ENCODE measurements at regions not wholly inside any gene's neighbourhood (a gene's known extent, or its start where the extent isn't known, plus 50 kb on each side); places are given as distances from the start of the nearest gene placed in this dataset.
"Not testable (repeated sequence)": the region's sequence is repeated elsewhere in the genome, so short reads cannot be mapped to it uniquely, and the experiment has no call there.

- no peak for TF ChIP-seq POLR2AphosphoS5 (IDR thresholded peaks at IDR 0.05)
- no peak for TF ChIP-seq POLR2A (IDR thresholded peaks at IDR 0.05)
- TF ChIP-seq CTCF (IDR thresholded peaks at IDR 0.05 in 8 of 11, conservative IDR thresholded peaks at IDR 0.05 in 3 of 11): no peak
- Histone ChIP-seq H3K36me3 (no peaks in the 10 kb centered on the region), H3K27me3 (replicated peaks in 1 of 7) (no peaks in the 10 kb centered on the region), H3K4me3 (no peak overlapping the region), H3K9me3 (peaks cover 0 to 75% (median 69%) of the 10 kb centered on the region in 8 donors), H3K27ac (no peak overlapping the region), H3K4me1 (no peaks in the 10 kb centered on the region)
- DNase-seq: no peak
- intact Hi-C loops (cut with DNase I; ENCODE audit: low total_unique reads): no loop called here
- 91 to 96% (median 94%) methylated on average over 9 to 19 of the region's 19 CpGs for WGBS, 5 donors
Observed at GRCh38 chr9:60546406-60546805, 367.8 kb upstream of the SPATA31A5 start.

- WGBS, 5 donors: 92 to 95% (median 93%) methylated on average over 17 to 18 of the region's 18 CpGs
- H3K4me3 ChIP-seq; intact Hi-C loops (cut with DNase I; ENCODE audit: low total_unique reads); H3K27ac ChIP-seq; H3K4me1 ChIP-seq; H3K27me3 ChIP-seq (replicated peaks in 1 of 7); DNase-seq; H3K36me3 ChIP-seq: not testable (repeated sequence)
- H3K9me3 ChIP-seq: peaks cover 0 to 69% (median 63%) of the 10 kb centered on the region in 8 donors
Observed at GRCh38 chr9:60546990-60547389, 367.2 kb upstream of the SPATA31A5 start.

Small RNA genes in the stretch of these regions (small RNA-seq; reads per million reads assigned to genes)
- gene BX088702.1: 0 reads per million in 4 donors

All from spleen (tissue), 11 donors.